Activated T-helper 1 cell treated with anti-CD3 and anti-CD28 coated beads, Interleukin-2, amount 50 U/mL, for 16 hours (primary cell): ENCODE measurements at regions not wholly inside any gene's neighbourhood (a gene's known extent, or its start where the extent isn't known, plus 50 kb on each side); places are given as distances from the start of the nearest gene placed in this dataset.
A peak's percentile ranks its signal among the peaks of the same experiment; 100 is the strongest.

Experiments
- DNase-seq, 2 donors: peaks; one replicate each; pipeline ENCODE4 v3.0.0-alpha.2; 2020; ENCODE audit warnings: low read depth in 1 of 2, low spot score in 1 of 2

GRCh38 chr1:5751163-5751540 lies 241.1 kb downstream of the NPHP4 start:
- DNase-seq = no peak

GRCh38 chr1:5750186-5751162 lies 241.8 kb downstream of the NPHP4 start:
- DNase-seq = no peak

- DNase-seq = no peak
Observed at GRCh38 chr1:5748286-5749225, 243.7 kb downstream of the NPHP4 start.

GRCh38 chr1:5747426-5748285 lies 244.6 kb downstream of the NPHP4 start:
- no peak for DNase-seq

GRCh38 chr1:5746611-5747425 lies 245.4 kb downstream of the NPHP4 start:
- no peak for DNase-seq

GRCh38 chr1:5745800-5746610 lies 246.2 kb downstream of the NPHP4 start:
- DNase-seq = peak in 1 of 2 donors; percentile 11

GRCh38 chr1:5744911-5745799 lies 247.1 kb downstream of the NPHP4 start:
- DNase-seq = no peak

- DNase-seq = no peak
Observed at GRCh38 chr1:5744341-5744740, 247.9 kb downstream of the NPHP4 start.

GRCh38 chr1:5743435-5744095 lies 248.7 kb downstream of the NPHP4 start:
- DNase-seq = no peak

GRCh38 chr1:5742801-5743200 lies 249.4 kb downstream of the NPHP4 start:
- DNase-seq = no peak

- no peak for DNase-seq
Observed at GRCh38 chr1:5742032-5742431, 250.2 kb downstream of the NPHP4 start.

- no peak for DNase-seq
Observed at GRCh38 chr1:5740865-5741860, 251.1 kb downstream of the NPHP4 start.

- DNase-seq = no peak
Observed at GRCh38 chr1:5740450-5740849, 251.8 kb downstream of the NPHP4 start.

- DNase-seq = no peak
Observed at GRCh38 chr1:5739561-5740078, 252.6 kb downstream of the NPHP4 start.

- DNase-seq = no peak
Observed at GRCh38 chr1:5738911-5739462, 253.2 kb downstream of the NPHP4 start.

GRCh38 chr1:5737081-5737480 lies 255.1 kb downstream of the NPHP4 start:
- DNase-seq = no peak
